Progenitor cell of endocrine pancreas (in vitro differentiated cells): ENCODE measurements at regions not wholly inside any gene's neighbourhood (a gene's known extent, or its start where the extent isn't known, plus 50 kb on each side); places are given as distances from the start of the nearest gene placed in this dataset.
A peak's percentile ranks its signal among the peaks of the same experiment; 100 is the strongest.

ENCODE experiments used
- DNase-seq: peaks from one replicate; pipeline ENCODE4 v3.0.0; 2021; ENCODE audit warnings: low spot score; ENCODE audit not compliant: unreplicated experiment
- H3K27ac Mint-ChIP-seq: 2 replicates; pipeline ENCODE4 v1.8.0; 2021; ENCODE audit warnings: mild to moderate bottlenecking, moderate library complexity, mixed read lengths
- H3K27me3 Mint-ChIP-seq: 2 replicates; pipeline ENCODE4 v1.8.0; 2021; ENCODE audit warnings: mixed read lengths
- H3K36me3 Mint-ChIP-seq: 2 replicates; pipeline ENCODE4 v1.8.0; 2022; ENCODE audit warnings: mixed read lengths; ENCODE audit not compliant: insufficient read depth
- H3K4me1 Mint-ChIP-seq: 2 replicates; pipeline ENCODE4 v1.8.0; 2021; ENCODE audit warnings: low read depth, mixed read lengths
- H3K4me3 Mint-ChIP-seq: 2 replicates; pipeline ENCODE4 v1.8.0; 2021; ENCODE audit warnings: low read depth, mild to moderate bottlenecking, moderate library complexity, mixed read lengths
- H3K9me3 Mint-ChIP-seq: 2 replicates; pipeline ENCODE4 v1.8.0; 2021; ENCODE audit warnings: low read depth, mixed read lengths
- CTCF ChIP-seq: fragments of 200-600 bp; sonication (generic); IDR thresholded peaks from one replicate; pipeline ENCODE4 v1.5.0; 2021; ENCODE audit warnings: antibody characterized with exemption, mild to moderate bottlenecking; ENCODE audit not compliant: unreplicated experiment

GRCh38 chr4:22237155-22237751 lies 278.6 kb downstream of the ADGRA3 start:
- peak; percentile 65 for TF ChIP-seq CTCF
- DNase-seq, result peak; percentile 17
- no peak overlapping the region for H3K27ac Mint-ChIP-seq
- H3K4me1 Mint-ChIP-seq, result peaks cover 10% of the 10 kb centered on the region
- H3K9me3 Mint-ChIP-seq, result no peaks in the 10 kb centered on the region
- H3K4me3 Mint-ChIP-seq, result no peak overlapping the region
- H3K36me3 Mint-ChIP-seq, result no peaks in the 10 kb centered on the region
- H3K27me3 Mint-ChIP-seq, result no peaks in the 10 kb centered on the region

- TF ChIP-seq CTCF, result no peak
- Mint-ChIP-seq H3K27ac (no peak overlapping the region), H3K9me3 (no peaks in the 10 kb centered on the region), H3K4me1 (peaks cover 10% of the 10 kb centered on the region), H3K4me3 (no peak overlapping the region), H3K27me3 (no peaks in the 10 kb centered on the region), H3K36me3 (no peaks in the 10 kb centered on the region)
- DNase-seq, result no peak
Measured at GRCh38 chr4:22235698-22236097, 280.2 kb downstream of the ADGRA3 start.

GRCh38 chr4:22233230-22233629 lies 282.6 kb downstream of the ADGRA3 start:
- TF ChIP-seq CTCF, result no peak

GRCh38 chr4:22220965-22221364 lies 272.4 kb upstream of the KCNIP4 start:
- no peak for DNase-seq
- Mint-ChIP-seq H3K4me3 (no peak overlapping the region), H3K4me1 (no peaks in the 10 kb centered on the region), H3K27me3 (no peaks in the 10 kb centered on the region), H3K9me3 (no peaks in the 10 kb centered on the region), H3K27ac (no peak overlapping the region), H3K36me3 (no peaks in the 10 kb centered on the region)
- TF ChIP-seq CTCF, result no peak

More at GRCh38 chr4:22233230-22233629, 282.6 kb downstream of the ADGRA3 start:
- no peak for DNase-seq
- Mint-ChIP-seq H3K4me1 (peaks cover 5% of the 10 kb centered on the region), H3K36me3 (no peaks in the 10 kb centered on the region), H3K4me3 (no peak overlapping the region), H3K9me3 (no peaks in the 10 kb centered on the region), H3K27me3 (no peaks in the 10 kb centered on the region), H3K27ac (no peak overlapping the region)

GRCh38 chr4:22217480-22217879 lies 268.9 kb upstream of the KCNIP4 start:
- DNase-seq, result no peak
- no peak for TF ChIP-seq CTCF
- Mint-ChIP-seq H3K27ac (no peak overlapping the region), H3K27me3 (no peaks in the 10 kb centered on the region), H3K4me3 (no peak overlapping the region), H3K36me3 (no peaks in the 10 kb centered on the region), H3K4me1 (no peaks in the 10 kb centered on the region), H3K9me3 (no peaks in the 10 kb centered on the region)
